GM12872 (cell line): ENCODE measurements at regions not wholly inside any gene's neighbourhood (a gene's known extent, or its start where the extent isn't known, plus 50 kb on each side); places are given as distances from the start of the nearest gene placed in this dataset.

Experiments
- CTCF ChIP-seq: IDR thresholded peaks from 3 replicates; pipeline ENCODE4 v1.5.1; 2011; ENCODE audit warnings: low read depth, mild to moderate bottlenecking, low read length, moderate library complexity; ENCODE audit not compliant: insufficient read depth

GRCh38 chr9:18359335-18359734, 114.6 kb upstream of the ADAMTSL1 start:
- TF ChIP-seq CTCF = no peak

DNA sequence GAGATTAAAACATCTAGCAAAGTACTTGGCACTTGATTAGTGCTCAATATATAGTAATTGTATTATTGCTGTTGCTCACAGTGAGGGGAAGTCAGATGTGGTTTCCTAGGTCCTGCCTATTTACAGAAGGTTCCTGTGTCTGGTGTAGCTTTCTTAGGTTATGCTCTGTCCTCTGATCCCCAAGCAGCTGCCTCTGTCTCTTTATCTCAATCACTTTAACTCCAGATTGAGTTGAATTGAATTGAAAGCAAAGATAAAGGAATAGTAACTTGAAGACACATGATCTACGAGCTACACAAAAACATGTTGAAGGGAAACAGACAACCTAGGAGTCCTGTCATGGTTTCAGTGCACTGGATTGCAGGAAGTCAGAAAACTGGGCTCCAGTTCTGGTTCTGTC, 113.9 kb upstream of the ADAMTSL1 start:
- no peak for TF ChIP-seq CTCF

DNA sequence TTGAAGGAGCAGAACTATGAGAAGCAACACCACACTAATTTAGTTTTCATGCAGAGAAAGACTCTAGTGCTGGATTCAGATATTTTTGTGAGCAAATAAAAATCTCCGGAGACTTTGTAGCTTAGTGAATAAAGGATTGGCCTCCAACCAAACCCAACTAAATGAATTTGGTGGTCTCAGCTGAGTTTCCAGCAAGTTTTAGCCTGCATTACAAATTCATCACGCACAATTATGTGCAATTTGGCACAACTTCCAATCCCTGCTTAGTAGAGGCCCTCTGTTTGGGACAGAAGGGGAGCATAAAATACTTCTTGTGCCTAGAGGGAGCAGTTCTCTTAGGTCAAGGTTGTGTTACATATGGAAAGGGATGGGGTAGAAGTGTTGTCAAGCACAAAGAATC, 112.3 kb upstream of the ADAMTSL1 start:
- TF ChIP-seq CTCF = no peak

DNA sequence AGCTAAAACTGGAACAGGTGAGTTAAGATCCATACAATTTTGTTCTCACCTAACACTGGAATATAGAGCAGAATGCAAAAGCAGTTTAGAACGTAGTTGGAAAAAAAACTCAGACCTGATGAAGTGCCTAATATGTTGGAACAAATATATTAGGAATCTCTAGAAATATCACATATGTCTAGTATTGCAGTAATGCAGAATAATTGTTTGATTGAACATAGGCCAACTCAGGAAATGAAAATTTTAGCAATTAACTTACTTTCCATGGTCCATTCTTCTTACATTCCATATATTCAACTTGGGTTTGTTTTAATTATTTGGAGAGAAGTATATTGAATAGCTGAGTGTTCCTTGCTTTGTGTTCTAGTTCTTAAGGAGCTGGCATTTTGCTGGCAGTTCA, 111.8 kb upstream of the ADAMTSL1 start:
- no peak for TF ChIP-seq CTCF

- no peak for TF ChIP-seq CTCF
Measured at GRCh38 chr9:18362901-18363685, 110.9 kb upstream of the ADAMTSL1 start.

DNA sequence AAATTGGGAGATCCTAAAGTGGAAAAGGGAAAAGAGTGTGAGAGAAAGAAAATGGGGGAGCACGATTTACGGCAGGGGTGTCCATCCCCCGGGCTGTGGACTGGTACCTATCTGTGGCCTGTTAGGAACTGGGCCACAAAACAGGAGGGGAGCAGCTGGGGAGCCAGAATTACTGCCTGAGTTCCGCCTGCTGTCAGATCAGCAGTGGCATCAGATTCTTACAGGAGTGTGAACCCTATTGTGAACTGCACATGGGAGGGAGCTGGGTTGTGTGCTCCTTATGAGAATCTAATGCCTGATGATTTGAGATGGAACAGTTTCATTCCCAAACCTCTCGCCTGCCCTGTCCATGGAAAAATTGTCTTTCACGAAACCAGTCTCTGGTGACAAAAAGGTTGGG, 108.3 kb upstream of the ADAMTSL1 start:
- TF ChIP-seq CTCF = no peak

GRCh38 chr9:18366184-18366583, 107.8 kb upstream of the ADAMTSL1 start:
- TF ChIP-seq CTCF = no peak
